Transverse colon (tissue), 3 donors: ENCODE measurements at regions not wholly inside any gene's neighbourhood (a gene's known extent, or its start where the extent isn't known, plus 50 kb on each side); places are given as distances from the start of the nearest gene placed in this dataset.

Experiments used
- POLR2A ChIP-seq: fragments of 450-650 bp; IDR thresholded peaks from one replicate; pipeline ENCODE4 v1.6.1; 2016; ENCODE audit warnings: antibody characterized with exemption, mild to moderate bottlenecking, moderate library complexity
- TF ChIP-seq, protein P1 (sequence below), 5 experiments: fragments of 200-600 bp in 3 of 5; fragments of 450-650 bp in 2 of 5; sonication (generic) in 3 of 5; IDR thresholded peaks; 1 replicate in 2 of 5; 2 replicates in 3 of 5; pipeline ENCODE4 v1.5.1; 2016 to 2017; ENCODE audit warnings: antibody characterized with exemption in 5 of 5, inconsistent platforms in 3 of 5, mild to moderate bottlenecking in 2 of 5, moderate library complexity in 1 of 5

- TF ChIP-seq, protein P1, sequence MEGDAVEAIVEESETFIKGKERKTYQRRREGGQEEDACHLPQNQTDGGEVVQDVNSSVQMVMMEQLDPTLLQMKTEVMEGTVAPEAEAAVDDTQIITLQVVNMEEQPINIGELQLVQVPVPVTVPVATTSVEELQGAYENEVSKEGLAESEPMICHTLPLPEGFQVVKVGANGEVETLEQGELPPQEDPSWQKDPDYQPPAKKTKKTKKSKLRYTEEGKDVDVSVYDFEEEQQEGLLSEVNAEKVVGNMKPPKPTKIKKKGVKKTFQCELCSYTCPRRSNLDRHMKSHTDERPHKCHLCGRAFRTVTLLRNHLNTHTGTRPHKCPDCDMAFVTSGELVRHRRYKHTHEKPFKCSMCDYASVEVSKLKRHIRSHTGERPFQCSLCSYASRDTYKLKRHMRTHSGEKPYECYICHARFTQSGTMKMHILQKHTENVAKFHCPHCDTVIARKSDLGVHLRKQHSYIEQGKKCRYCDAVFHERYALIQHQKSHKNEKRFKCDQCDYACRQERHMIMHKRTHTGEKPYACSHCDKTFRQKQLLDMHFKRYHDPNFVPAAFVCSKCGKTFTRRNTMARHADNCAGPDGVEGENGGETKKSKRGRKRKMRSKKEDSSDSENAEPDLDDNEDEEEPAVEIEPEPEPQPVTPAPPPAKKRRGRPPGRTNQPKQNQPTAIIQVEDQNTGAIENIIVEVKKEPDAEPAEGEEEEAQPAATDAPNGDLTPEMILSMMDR (IDR thresholded peaks at IDR 0.05), result no peak
- TF ChIP-seq POLR2A, result no peak
Measured at GRCh38 chr3:163946785-163947184, 1131.5 kb downstream of the SI start.
